Stimulated activated CD4-positive, alpha-beta T cell treated with anti-CD3 and anti-CD28 coated beads, Interleukin-15, amount 100 ng/mL, for 1 hour (primary cell): ENCODE measurements at regions not wholly inside any gene's neighbourhood (a gene's known extent, or its start where the extent isn't known, plus 50 kb on each side); places are given as distances from the start of the nearest gene placed in this dataset.
"Not testable (repeated sequence)": the region's sequence is repeated elsewhere in the genome, so short reads cannot be mapped to it uniquely, and the experiment has no call there.

ENCODE experiments used
- DNase-seq, 2 donors: peaks; one replicate each; pipeline ENCODE4 v3.0.0-alpha.2; 2020; ENCODE audit warnings: low read depth in 1 of 2, low spot score in 1 of 2

DNA sequence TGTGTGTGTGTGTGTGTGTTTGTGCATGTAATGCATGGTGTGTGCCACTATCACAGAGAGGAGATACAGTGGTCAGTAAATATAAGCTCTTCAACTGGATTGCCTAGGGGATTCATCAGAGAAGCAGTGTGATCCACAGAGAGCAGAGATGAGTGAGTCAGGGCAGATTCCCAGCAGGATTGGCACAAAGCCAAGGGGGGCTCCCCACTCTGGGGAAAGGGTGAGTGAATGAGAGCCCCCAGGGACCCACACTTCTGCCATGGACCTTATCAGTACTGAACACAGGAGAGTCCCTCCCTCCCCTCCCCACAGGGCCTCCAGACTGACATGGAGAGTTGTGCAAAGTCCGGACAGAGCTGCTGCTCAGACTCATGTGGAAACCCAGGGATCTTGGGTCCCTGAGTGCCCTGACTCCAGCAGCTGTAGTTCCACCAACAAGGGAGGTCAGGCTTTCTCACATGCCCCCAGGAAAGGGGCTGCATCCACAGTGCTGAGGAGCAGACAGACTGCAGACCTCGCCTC is 748.8 kb downstream of the NR4A2 start:
- no peak for DNase-seq

DNA sequence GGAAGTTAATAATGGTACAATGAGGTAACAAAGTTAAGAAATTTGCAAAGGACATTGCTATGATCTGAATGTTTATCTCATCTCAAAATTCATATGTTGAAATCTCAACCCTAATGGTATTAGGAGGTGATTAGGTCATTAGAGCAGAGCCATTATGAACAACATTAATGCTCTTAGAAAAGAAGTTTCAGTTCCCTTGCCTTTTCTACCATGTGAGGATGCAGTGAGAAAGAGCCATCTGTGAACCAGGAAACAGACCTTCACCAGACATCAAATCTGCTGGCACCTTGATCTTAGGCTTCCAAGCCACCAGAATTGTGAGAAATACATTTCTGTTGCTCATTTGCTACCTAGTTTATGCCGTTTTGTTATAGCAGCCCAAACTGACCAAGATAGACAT is 757.6 kb downstream of the NR4A2 start:
- DNase-seq: no peak

DNA sequence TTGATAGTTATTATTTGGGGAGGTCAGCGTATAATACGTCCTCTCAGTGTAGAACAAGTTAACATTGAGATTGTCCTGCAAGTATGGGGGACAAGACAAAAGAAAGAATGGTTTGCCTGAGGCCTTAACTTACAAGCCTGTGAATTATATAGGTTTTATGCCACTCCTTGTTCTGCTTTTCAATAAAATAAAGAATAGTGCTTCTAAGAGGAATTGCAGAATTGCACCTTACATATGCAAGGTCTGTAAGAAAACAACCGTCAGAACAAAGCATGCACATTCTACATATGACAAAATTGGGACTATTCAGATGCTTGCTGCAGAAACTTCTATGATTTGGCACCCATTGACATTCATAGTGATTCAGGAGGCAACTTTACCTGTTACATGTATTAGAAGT is 785.0 kb downstream of the NR4A2 start:
- no peak for DNase-seq

DNA sequence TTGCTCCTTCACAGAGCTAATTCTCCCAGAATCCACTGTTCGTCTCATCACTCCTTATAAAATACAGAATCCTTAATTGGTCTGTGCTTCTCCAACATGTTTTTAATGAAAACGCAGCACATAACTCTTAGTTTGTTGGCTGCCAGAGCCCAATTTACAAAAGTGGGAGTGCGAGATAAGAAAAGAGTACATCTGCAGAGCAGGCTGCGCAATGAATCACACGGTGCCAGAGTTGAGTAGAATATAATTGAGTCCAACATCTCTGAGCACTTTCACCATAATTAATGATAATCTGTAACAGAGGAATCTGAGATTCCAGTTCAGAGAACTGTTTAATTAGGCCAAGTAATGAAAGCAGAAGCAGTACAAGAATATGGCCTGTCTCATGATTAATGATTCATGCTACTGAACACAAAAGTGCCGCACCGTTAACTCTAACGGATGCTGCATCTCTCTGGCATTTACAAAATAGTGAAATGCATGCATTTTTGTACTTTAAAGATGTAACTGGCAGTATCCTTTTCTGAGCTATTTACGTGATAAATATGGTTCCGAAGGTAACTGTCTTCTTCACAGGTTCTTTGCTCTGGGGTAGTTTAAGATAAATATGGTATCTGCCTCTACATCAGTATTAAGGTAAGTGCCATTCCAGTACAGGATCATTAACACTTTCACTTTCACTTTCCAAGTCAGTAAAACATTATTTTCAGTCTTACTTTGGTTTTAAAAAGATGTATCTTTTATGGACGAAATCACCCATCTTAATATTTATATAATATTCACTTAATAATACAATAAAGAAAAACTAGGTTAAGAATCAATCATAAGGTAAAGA is 785.6 kb downstream of the NR4A2 start:
- DNase-seq: no peak

DNA sequence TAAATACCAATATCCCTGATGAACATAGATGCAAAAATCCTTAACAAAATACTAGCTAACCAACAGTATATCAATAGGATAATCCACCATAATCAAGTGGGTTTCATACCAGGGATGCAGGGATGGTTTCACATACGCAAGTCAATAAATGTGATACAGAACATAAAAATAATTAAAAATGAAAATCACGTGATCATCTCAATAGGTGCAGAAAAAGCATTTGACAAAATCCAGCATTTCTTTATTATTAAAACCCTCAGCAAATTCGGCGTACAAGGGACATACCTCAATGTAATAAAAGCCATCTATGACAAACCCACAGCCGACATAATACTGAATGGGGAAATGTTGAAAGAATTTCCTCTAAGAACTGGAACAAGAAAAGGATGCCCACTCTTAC is 793.5 kb downstream of the NR4A2 start:
- not testable (repeated sequence) for DNase-seq

DNA sequence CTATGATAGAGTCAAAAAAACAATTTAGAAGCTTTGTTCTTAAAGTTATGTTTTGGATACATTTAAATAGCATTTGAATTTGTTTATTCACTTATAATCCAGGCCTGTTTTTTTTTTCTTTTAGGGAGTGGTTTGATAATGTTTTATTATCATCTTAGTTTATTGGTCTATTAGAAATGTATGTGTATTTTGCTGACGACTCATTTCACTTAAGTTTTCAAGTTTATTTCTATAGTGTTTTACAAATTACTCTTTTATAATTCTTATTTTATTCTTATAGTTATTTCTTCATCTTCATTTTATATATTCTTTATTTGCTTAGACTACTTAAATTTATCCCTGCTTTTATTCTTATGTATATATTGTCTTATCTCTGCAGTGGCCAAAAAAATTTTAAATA is 804.5 kb downstream of the NR4A2 start:
- no peak for DNase-seq

DNA sequence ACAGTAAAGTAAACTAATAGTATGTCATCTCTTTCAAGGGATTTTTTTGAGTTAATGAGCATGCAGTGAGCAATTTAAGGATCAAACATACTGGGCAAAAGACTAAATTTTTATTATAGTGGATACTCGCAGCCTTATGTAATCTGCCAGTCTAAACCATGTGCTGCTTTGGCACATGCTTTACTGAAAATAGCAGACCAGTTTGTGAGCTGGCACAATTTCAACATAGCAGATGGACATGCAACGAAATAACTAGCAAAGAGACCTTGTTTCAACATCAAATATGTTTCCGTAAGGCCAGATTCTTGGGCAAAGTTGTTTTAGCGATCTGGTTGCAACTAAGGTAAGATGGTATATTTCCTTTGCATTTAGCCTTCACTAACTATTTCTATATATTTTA is 807.3 kb downstream of the NR4A2 start:
- no peak for DNase-seq

DNA sequence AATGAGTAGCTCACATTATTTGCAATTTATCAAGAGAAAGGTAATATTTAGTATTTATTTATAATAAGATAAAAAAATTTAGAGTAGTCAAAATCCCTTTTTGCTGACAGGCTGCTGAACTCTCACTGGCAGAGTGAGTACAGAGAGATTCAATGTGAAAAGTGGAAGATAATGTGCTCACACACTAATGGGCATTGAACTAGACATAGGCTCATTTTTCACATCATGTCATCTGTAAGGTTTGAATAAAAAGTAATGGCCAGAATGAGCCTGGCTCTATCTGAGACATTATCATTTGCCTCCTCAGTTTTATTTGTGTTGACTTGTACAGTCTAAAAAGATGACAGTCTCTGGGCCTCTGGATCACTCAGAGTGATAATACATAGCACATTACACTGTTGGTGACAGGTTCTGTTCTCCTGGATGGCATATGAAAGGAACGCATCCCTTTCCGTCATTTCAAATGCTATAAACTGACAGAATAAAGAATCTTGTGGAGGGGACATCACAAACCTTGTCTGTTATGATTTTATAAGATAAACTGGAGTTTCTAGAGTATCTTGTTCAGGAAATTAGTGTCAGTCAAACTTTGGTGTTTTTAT is 812.9 kb downstream of the NR4A2 start:
- no peak for DNase-seq

DNA sequence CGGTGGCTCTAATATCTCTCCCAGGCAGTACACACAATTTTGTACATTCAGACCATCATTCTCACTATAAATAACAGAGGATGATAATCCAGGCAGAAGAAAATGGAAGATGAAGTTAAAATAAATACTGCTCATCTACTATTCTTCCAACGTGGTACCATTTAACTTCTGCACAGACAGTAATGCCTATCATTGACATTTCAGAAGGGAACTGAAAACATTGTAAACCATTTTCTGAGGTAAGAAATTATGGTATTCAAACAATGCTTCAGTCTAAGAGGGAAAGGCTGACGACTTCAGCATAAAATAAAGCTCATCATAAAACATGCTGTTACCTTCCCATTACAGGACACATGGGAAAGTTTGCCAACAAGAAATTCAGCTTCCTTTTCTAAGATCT is 814.4 kb downstream of the NR4A2 start:
- DNase-seq: no peak

DNA sequence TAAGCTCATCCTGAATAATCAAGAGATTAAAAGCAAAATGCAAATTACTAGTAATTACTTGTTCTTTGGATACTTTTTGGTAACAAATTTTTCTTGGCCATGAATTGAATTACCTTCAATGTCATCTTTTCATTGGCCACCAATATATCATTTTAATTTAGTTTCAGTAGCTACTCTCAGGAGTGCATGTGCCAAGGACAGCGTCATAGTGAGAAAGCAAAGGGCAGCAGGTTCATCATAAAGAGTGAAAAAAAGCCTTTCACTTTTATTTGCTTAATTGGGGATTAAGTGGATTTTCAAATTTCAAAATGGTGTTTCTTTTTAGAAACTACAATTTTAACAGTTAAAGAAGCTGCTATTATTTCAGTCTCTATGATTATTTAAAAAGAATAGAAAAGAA is 815.2 kb downstream of the NR4A2 start:
- DNase-seq: no peak

DNA sequence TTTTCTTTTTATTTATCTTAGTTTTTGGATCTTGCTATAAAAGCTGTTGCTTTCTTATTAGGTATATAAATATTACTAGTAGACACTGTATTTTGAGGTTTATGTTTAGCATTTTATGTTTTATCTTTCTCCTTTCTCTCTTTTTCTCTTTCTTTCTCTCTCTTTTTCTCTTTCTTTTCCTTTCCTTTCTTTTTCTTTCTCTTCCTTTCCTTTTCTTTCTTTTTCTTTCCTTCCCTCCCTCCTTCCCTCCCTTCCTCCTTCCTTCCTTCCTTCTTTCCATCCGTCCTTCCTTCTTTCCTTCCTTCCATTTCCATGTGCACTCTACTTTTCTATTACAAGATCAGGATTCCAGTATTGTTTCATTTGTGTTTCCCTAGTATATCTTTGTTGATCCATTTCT is 814.8 kb downstream of the KCNJ3 start:
- no peak for DNase-seq

DNA sequence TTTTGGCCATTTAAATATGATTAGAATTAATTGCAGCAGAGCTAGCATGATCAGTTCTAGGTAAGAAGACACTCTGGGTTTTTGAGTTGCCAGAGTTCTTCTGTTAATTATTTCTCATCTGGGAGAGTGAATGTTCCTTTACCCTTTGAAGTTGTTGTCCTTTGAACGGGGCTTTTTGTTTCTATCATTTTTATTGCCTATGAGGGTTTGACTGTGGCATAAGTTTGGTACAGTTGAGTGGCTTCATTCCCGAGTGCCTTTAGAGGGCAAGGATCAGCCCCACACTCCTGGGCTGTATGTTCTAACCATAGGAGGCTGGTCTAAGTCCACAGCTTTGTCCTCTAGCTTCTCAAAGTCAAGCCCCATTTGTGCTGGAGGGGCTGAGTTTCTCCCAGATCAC is 804.3 kb downstream of the KCNJ3 start:
- DNase-seq: no peak

DNA sequence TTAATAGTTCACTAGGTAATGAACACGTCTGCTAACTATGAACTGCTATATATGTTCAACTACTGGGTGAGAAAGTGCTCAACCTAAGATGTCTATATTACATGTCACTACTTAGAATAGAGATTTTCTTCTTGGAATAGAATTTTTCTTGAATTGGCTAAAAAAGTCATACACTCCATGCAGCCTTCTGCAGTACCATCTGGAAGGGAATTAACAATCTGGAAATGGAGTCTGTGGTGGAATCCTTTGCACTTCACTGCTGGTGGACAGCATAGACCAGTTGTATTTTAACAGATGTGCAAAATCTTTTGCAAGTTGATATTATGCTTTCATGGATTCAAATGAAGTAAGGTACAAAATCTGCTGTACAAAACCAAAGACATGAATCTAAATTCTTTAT is 799.6 kb downstream of the KCNJ3 start:
- no peak for DNase-seq

DNA sequence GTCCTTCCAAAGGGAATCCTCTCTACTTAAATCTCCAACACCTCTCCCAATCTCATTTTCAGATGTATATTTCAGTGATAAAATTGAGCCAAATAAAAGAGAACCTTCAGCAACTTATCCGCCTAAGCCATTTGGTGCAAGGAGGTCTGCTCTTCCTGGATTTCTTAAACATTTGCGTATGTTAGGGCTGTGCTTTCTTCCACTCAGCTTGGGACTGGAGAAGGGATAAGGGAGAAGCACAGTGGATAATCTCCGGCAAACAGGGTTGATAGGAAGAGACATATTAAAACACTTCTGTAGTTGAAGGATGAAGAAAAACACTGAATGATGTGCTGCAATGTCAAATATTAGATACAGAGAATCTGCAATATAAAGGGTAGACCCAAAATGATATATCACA is 796.2 kb downstream of the KCNJ3 start:
- no peak for DNase-seq

DNA sequence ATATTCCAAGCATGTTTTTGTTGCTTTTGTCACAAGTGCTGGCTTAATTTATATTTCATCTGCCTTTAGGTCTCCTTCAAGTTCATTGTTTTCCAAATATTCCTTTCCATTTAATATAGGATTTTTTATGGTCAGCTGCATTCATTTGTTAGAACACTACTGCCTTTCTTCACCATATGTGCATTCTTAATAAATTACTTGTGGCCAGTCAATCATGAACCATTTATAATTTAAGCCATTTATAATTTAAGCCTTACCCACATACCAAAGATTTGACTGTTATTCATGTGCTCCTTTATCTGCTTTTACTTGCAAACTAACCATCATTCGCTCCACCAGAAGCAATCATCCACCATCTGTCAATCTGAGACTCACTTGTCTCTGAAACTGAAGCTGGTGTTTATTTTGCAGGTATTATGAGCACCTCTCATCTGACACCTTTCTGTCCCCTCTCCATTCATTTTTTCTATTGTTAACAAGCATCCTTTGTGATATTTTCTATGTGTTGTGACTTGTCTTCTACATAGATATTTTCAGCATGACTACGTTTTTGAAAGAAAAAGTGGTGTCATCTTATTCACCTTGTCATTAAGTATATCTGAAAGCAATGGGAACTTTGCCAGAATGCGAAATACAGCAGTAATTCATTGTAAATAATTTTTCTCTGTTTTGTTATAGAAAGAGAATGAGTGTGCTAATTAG is 786.8 kb downstream of the KCNJ3 start:
- no peak for DNase-seq

DNA sequence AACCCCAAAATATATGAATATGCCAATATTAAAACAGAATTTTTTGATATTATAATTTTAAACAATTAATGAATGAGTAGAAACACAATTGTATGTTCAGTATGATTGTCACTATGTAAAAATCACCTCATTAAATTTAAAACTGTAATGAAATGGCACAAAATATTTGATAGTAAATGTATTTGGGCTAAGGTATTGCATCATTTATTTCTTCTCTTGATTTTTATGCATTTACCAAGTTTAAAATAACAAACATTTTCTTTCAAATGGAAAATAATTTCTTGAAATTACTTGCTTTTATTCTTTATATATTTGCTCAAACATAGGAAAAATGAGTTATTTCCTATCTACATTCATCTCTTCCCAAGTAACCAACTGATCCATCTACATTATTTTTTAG is 782.6 kb downstream of the KCNJ3 start:
- no peak for DNase-seq

DNA sequence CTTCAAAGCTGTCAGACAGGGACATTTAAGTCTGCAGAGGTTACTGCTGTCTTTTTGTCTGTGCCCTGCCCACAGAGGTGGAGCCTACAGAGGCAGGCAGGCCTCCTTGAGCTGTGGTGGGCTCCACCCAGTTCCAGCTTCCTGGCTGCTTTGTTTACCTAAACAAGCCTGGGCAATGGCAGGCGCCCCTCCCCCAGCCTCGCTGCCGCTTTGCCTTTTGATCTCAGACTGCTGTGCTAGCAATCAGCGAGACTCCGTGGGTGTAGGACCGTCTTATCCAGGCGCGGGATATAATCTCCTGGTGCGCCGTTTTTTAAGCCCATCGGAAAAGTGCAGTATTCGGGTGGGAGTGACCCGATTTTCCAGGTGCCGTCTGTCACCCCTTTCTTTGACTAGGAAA is 773.5 kb downstream of the KCNJ3 start:
- DNase-seq: not testable (repeated sequence)

DNA sequence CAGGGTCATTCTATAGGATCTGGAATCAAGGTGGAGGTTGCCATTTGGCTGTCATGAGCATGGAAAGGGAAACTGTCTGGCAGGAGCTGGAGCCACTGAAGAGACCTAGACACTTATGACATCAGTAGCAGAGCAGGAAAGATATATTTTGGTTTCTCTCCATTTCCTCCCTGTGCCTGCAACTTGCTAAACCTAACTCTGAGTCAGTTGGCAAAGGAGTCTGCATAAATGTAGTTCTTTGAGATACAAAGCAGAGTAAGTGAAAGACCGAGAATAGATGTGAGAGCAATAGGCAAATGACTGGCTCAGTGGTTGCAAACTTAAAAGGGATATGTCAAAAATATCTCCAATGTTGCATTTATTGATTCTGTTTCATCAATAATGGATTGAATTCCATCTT is 757.7 kb downstream of the KCNJ3 start:
- DNase-seq: no peak

DNA sequence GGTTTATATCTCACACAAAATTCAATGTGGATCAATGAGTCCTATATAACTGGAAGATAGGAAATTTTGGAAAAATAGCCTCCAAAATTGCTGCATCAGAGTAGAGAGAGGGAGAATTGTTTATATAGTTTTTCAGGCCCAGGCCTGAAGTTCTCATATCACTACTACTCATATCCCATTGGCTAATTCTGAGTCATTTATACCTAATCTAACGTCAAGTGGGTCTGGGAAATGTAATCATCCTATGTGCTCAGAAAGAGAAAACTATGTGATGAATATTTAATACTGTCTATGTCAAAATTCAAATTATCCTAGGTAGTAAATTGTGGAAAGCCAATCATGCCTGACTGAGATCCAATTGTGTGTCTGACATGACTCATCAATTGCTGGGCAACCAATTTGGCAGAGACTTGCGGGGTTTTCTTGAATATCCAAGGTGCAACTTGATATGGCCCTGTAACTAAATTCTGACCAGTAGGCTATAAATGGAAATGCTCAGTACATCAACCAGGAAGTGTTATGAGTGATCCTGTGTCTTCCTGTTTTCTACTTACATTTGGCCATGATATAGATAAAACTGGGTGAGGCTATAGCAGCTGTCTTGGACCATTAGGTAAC is 744.4 kb downstream of the KCNJ3 start:
- no peak for DNase-seq

DNA sequence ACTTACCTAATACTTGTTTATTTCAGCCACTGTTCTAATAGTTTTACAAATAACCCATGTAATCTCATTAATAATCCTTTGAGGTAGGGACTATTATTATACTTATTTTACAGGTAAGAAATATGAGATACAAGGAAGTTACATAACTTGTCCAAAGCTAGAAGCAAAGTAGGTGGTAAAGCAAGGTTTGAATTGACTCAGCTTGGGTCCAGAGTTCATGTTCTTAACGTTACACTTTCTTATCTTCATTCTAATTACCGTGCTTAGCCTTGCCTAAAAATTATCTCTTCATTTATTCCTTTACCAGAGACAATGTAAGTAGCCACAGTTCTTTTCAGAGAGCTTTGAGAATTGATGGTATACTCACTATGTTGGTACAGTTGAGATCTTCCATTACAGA is 743.6 kb downstream of the KCNJ3 start:
- no peak for DNase-seq

DNA sequence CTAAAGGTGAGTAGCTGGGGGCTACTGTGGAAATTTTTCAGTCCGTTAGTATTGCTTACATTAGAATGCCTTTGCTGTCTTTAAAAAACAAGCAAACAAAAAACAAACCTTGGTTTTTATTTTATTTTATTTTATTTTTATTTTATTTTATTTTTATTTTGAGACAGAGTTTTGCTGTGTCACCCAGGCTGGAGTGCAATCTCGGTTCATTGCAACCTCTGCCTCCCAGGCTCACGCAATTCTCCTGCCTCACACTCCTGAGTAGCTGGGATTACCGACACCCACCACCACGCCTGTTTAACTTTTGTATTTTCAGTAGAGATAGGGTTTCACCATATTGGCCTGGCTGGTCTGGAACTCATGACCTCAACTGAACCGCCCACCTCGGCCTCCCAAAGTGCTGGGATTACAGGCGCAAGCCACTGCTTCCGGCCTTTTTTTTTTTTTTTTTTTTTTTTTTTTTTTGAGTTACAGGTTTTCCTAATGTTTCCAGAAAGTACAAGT is 732.6 kb downstream of the KCNJ3 start:
- no peak for DNase-seq

DNA sequence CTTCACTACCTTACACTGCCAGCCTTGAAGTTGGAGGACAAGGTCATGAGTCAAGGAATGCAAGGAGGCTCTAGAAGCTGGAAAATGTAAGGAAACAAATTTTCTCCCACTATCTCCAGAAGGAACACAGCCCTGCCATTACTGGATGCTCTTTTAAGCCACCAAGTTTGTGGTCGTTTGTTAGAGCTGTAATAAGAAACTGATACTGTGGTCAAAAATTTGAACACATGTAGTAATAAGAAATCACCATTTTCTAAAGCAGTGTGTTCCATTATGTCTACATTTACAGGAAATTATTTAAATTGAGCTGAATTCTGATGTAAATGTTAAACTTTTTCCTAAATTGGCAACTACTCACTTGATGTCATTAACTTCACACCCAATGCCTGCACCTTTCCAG is 729.0 kb downstream of the KCNJ3 start:
- no peak for DNase-seq
